ENCODE measurements at regions not wholly inside any gene's neighbourhood (a gene's known extent, or its start where the extent isn't known, plus 50 kb on each side); places are given as distances from the start of the nearest gene placed in this dataset.

DNA sequence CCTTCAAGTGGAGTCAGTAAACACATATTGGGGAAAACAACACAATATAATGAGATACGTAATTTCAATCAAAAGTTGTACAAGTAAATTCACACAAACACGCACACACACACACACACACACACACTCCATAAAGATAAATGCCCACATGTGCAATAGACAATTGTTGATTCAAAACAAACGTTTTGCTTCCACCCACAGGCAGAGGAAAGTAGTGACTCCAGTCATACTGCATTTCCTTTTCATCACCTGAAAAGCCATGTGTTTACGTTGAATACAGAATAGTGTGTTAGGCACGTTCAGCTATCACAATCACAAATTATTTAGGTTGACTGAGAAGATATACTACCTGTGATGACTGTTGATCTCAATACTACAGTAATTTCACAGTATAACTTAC lies 443.8 kb upstream of the MANEA start:
- DNase-seq (ENCODE audit: low read depth, low spot score) (no peak), FAIRE-seq (no peak)
- dilution Hi-C loops (cut with MboI; ENCODE audit: extremely low pct_ligation_motif_present, low sequenced_read_pairs): no loop called here
- CTCF ChIA-PET: no interaction called here
- H3K27ac ChIP-seq (ENCODE audit: insufficient read depth, low read depth, low read length): no peak overlapping the region
- H3K4me1 ChIP-seq (ENCODE audit: control insufficient read depth, extremely low read depth, insufficient read depth, low read length): no peaks in the 10 kb centered on the region
- no peaks in the 10 kb centered on the region for H3K36me3 ChIP-seq (ENCODE audit: control insufficient read depth in 2 of 2, extremely low read depth in 1 of 2, insufficient read depth in 2 of 2, low read length in 2 of 2)
- H3K9me3 ChIP-seq (replicated peaks; ENCODE audit: control insufficient read depth, insufficient read depth, low read length): no peaks in the 10 kb centered on the region
- POLR2A ChIA-PET: no interaction called here
- H3K79me2 ChIP-seq (ENCODE audit: control insufficient read depth, insufficient read depth, low read length): no peaks in the 10 kb centered on the region
- intact Hi-C loops (cut with micrococcal nuclease): no loop called here
- no peaks in the 10 kb centered on the region for H3K27me3 ChIP-seq (ENCODE audit: control insufficient read depth in 2 of 2, insufficient read depth in 2 of 2, low read length in 2 of 2)
- no peak overlapping the region for H3K9ac ChIP-seq (replicated peaks; ENCODE audit: extremely low read depth, insufficient read depth, low read length)
- H4K20me1 ChIP-seq (replicated peaks; ENCODE audit: control insufficient read depth, extremely low read depth, insufficient read depth, low read length): no peaks in the 10 kb centered on the region
- no TSS peak for BruUV-seq (replicated peaks)
- no peak overlapping the region for H3K4me2 ChIP-seq (ENCODE audit: insufficient read depth, low read length)
- H3K4me3 ChIP-seq (replicated peaks in 1 of 3; ENCODE audit: insufficient read depth in 1 of 3, low read depth in 1 of 3, low read length in 3 of 3): no peak overlapping the region
- no peak overlapping the region for H2AFZ ChIP-seq (ENCODE audit: low read depth, low read length)
- TF ChIP-seq MYC (IDR thresholded peaks at IDR 0.05; ENCODE audit: low read depth, low read length): no peak
- TF ChIP-seq, protein P1, sequence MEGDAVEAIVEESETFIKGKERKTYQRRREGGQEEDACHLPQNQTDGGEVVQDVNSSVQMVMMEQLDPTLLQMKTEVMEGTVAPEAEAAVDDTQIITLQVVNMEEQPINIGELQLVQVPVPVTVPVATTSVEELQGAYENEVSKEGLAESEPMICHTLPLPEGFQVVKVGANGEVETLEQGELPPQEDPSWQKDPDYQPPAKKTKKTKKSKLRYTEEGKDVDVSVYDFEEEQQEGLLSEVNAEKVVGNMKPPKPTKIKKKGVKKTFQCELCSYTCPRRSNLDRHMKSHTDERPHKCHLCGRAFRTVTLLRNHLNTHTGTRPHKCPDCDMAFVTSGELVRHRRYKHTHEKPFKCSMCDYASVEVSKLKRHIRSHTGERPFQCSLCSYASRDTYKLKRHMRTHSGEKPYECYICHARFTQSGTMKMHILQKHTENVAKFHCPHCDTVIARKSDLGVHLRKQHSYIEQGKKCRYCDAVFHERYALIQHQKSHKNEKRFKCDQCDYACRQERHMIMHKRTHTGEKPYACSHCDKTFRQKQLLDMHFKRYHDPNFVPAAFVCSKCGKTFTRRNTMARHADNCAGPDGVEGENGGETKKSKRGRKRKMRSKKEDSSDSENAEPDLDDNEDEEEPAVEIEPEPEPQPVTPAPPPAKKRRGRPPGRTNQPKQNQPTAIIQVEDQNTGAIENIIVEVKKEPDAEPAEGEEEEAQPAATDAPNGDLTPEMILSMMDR (IDR thresholded peaks at IDR 0.05; ENCODE audit: extremely low read depth in 1 of 2, insufficient read depth in 1 of 2, low read depth in 1 of 2, low read length in 2 of 2): no peak
- no peak for TF ChIP-seq GATA2 (IDR thresholded peaks at IDR 0.05; ENCODE audit: insufficient read depth, insufficient read length, low read depth, low read length)
- H3K9me1 ChIP-seq (replicated peaks; ENCODE audit: control insufficient read depth, extremely low read depth, insufficient read depth, low read length): no peaks in the 10 kb centered on the region

DNA sequence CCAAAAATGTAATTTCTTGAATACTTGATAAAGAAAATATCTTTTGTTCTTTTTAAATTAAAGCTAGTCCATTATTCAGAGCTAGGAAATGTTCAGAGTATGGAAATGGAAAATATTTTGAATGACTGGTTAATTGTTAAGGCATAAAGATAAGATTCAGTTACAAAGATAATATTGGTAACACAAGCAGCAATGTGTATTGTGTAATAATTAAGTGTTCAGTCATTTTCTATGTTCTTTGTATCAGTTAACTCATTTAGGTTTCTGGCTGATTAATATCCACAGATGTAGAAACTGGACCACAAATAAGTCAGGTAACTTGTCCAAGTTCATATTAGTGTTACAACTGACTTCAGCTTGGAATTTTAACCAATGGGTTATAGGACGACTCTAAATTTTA lies 442.2 kb upstream of the MANEA start:
- H3K4me2 ChIP-seq (ENCODE audit: insufficient read depth, low read length): no peak overlapping the region
- BruUV-seq (replicated peaks): no TSS peak
- TF ChIP-seq JUN (IDR thresholded peaks at IDR 0.05; ENCODE audit: borderline replicate concordance, insufficient read depth, insufficient read length, low read depth): no peak
- TF ChIP-seq POLR2A (IDR thresholded peaks at IDR 0.05; ENCODE audit: low read depth, low read length): no peak
- TF ChIP-seq FOS (IDR thresholded peaks at IDR 0.05; ENCODE audit: borderline replicate concordance, insufficient read depth, low read length): no peak
- TF ChIP-seq, protein P2, sequence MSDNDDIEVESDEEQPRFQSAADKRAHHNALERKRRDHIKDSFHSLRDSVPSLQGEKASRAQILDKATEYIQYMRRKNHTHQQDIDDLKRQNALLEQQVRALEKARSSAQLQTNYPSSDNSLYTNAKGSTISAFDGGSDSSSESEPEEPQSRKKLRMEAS (IDR thresholded peaks at IDR 0.05; ENCODE audit: insufficient read depth, insufficient read length): no peak
- no peak for TF ChIP-seq GATA2 (IDR thresholded peaks at IDR 0.05; ENCODE audit: insufficient read depth, insufficient read length, low read depth, low read length)
- TF ChIP-seq MYC (IDR thresholded peaks at IDR 0.05; ENCODE audit: low read depth, low read length): no peak
- TF ChIP-seq, protein P1 (IDR thresholded peaks at IDR 0.05; ENCODE audit: extremely low read depth in 1 of 2, insufficient read depth in 1 of 2, low read depth in 1 of 2, low read length in 2 of 2): no peak
- no peak for TF ChIP-seq EZH2 (IDR thresholded peaks at IDR 0.05; ENCODE audit: borderline replicate concordance, low read depth, low read length, severe bottlenecking)
- no peak for TF ChIP-seq POLR2AphosphoS5 (IDR thresholded peaks at IDR 0.05; ENCODE audit: insufficient read depth, low read depth, low read length)
- no peaks in the 10 kb centered on the region for H3K9me3 ChIP-seq (replicated peaks; ENCODE audit: control insufficient read depth, insufficient read depth, low read length)
- no peak overlapping the region for H2AFZ ChIP-seq (ENCODE audit: low read depth, low read length)
- H3K9me1 ChIP-seq (replicated peaks; ENCODE audit: control insufficient read depth, extremely low read depth, insufficient read depth, low read length): no peaks in the 10 kb centered on the region
- DNase-seq (ENCODE audit: low read depth, low spot score) (no peak), FAIRE-seq (no peak)
- H3K36me3 ChIP-seq (ENCODE audit: control insufficient read depth in 2 of 2, extremely low read depth in 1 of 2, insufficient read depth in 2 of 2, low read length in 2 of 2): no peaks in the 10 kb centered on the region
- H3K27me3 ChIP-seq (ENCODE audit: control insufficient read depth in 2 of 2, insufficient read depth in 2 of 2, low read length in 2 of 2): no peaks in the 10 kb centered on the region
- POLR2A ChIA-PET: no interaction called here
- no peaks in the 10 kb centered on the region for H3K79me2 ChIP-seq (ENCODE audit: control insufficient read depth, insufficient read depth, low read length)
- intact Hi-C loops (cut with micrococcal nuclease): no loop called here
- no peak overlapping the region for H3K9ac ChIP-seq (replicated peaks; ENCODE audit: extremely low read depth, insufficient read depth, low read length)
- no peak overlapping the region for H3K4me3 ChIP-seq (replicated peaks in 1 of 3; ENCODE audit: insufficient read depth in 1 of 3, low read depth in 1 of 3, low read length in 3 of 3)
- H4K20me1 ChIP-seq (replicated peaks; ENCODE audit: control insufficient read depth, extremely low read depth, insufficient read depth, low read length): no peaks in the 10 kb centered on the region
- dilution Hi-C loops (cut with MboI; ENCODE audit: extremely low pct_ligation_motif_present, low sequenced_read_pairs): no loop called here
- no peak overlapping the region for H3K27ac ChIP-seq (ENCODE audit: insufficient read depth, low read depth, low read length)
- no peaks in the 10 kb centered on the region for H3K4me1 ChIP-seq (ENCODE audit: control insufficient read depth, extremely low read depth, insufficient read depth, low read length)
- CTCF ChIA-PET: no interaction called here

Data from endothelial cell of umbilical vein (primary cell).